IMR-90 (cell line): ENCODE measurements at regions not wholly inside any gene's neighbourhood (a gene's known extent, or its start where the extent isn't known, plus 50 kb on each side); places are given as distances from the start of the nearest gene placed in this dataset.

Experiments
- ATAC-seq: fragments of 200-7000 bp; cut with Tn5 transposase; 2 replicates; pipeline ENCODE4 v1.9.1; 2020; ENCODE audit warnings: low read depth, mild to moderate bottlenecking, moderate library complexity
- BruUV-seq: library from RNA; stranded (reverse); fragments of 400-500 nt; replicated peaks from 2 replicates; lab custom pipeline; 2021; lab: Mats Ljungman, UMichigan
- CTCF ChIA-PET: fragments of 300-600 bp; formaldehyde crosslinking; extraction: SDS; loops from one replicate; lab custom pipeline; 2021; ENCODE audit warnings: antibody characterized with exemption; lab: Yijun Ruan, JAX
- POLR2A ChIA-PET: fragments of 300-600 bp; sonication (Branson Sonifier 250); formaldehyde crosslinking; loops from one replicate; lab custom pipeline; 2022; ENCODE audit warnings: antibody characterized with exemption; ENCODE audit not compliant: unreplicated experiment; lab: Charles Lee
- DNase-seq: peaks from one replicate; pipeline ENCODE4 v3.0.0; 2013
- H2AFZ ChIP-seq: replicated peaks from 2 replicates; pipeline ENCODE3; 2013; ENCODE audit warnings: low read length, mild to moderate bottlenecking; ENCODE audit not compliant: poor library complexity
- H2AK5ac ChIP-seq: 2 replicates; pipeline ENCODE4 v1.6.1; 2013; ENCODE audit warnings: low read depth, low read length, inconsistent platforms
- H2AK9ac ChIP-seq: replicated peaks from 2 replicates; pipeline ENCODE3; 2013; ENCODE audit warnings: mild to moderate bottlenecking, low read depth, low read length, moderate library complexity; ENCODE audit not compliant: poor library complexity
- H2BK120ac ChIP-seq: 2 replicates; pipeline ENCODE4 v1.6.1; 2013; ENCODE audit warnings: low read depth, low read length, inconsistent platforms
- H2BK15ac ChIP-seq: 3 replicates; pipeline ENCODE4 v1.6.1; 2013; ENCODE audit warnings: low read depth, low read length, inconsistent platforms
- H2BK20ac ChIP-seq: 2 replicates; pipeline ENCODE4 v1.6.1; 2013; ENCODE audit warnings: low read depth, mild to moderate bottlenecking, inconsistent platforms, low read length, moderate library complexity
- H2BK5ac ChIP-seq: 2 replicates; pipeline ENCODE4 v1.6.1; 2013; ENCODE audit warnings: mild to moderate bottlenecking, low read depth, low read length, inconsistent platforms; ENCODE audit not compliant: poor library complexity, severe bottlenecking
- H3K14ac ChIP-seq: replicated peaks from 2 replicates; pipeline ENCODE4 v1.6.1; 2013; ENCODE audit warnings: low read depth, low read length, inconsistent platforms
- H3K18ac ChIP-seq: 2 replicates; pipeline ENCODE4 v1.6.1; 2013; ENCODE audit warnings: low read depth, low read length, control low read depth
- H3K23ac ChIP-seq: 2 replicates; pipeline ENCODE4 v1.6.1; 2013; ENCODE audit warnings: low read depth, low read length, inconsistent platforms
- H3K27ac ChIP-seq: 2 replicates; pipeline ENCODE4 v1.5.1; 2013; ENCODE audit warnings: mild to moderate bottlenecking, control low read depth, low read length; ENCODE audit not compliant: insufficient read depth
- H3K27me3 ChIP-seq: 2 replicates; pipeline ENCODE4 v1.6.1; 2013; ENCODE audit warnings: low read length; ENCODE audit not compliant: control insufficient read depth, insufficient read depth
- H3K36me3 ChIP-seq: 2 replicates; pipeline ENCODE4 v1.6.1; 2013; ENCODE audit warnings: low read length, mixed read lengths; ENCODE audit not compliant: control insufficient read depth, insufficient read depth
- H3K4ac ChIP-seq: 2 replicates; pipeline ENCODE4 v1.6.1; 2013; ENCODE audit warnings: low read depth, low read length, inconsistent platforms
- H3K4me1 ChIP-seq: 2 replicates; pipeline ENCODE4 v1.6.1; 2013; ENCODE audit warnings: low read length, mixed read lengths; ENCODE audit not compliant: control insufficient read depth, insufficient read depth
- H3K4me2 ChIP-seq: 2 replicates; pipeline ENCODE4 v1.6.1; 2013; ENCODE audit warnings: low read depth, mild to moderate bottlenecking, control low read depth, low read length, moderate library complexity
- H3K4me3 ChIP-seq: 2 replicates; pipeline ENCODE4 v1.5.1; 2013; ENCODE audit warnings: low read depth, mild to moderate bottlenecking, control low read depth, low read length, moderate library complexity; ENCODE audit not compliant: insufficient read depth
- H3K56ac ChIP-seq: 2 replicates; pipeline ENCODE4 v1.6.1; 2013; ENCODE audit warnings: low read length, inconsistent platforms; ENCODE audit not compliant: insufficient read depth; ENCODE audit errors: extremely low read depth
- H3K79me1 ChIP-seq, 2 experiments: 2 replicates each; pipeline ENCODE4 v1.6.1; 2013; ENCODE audit warnings: low read length in 2 of 2, inconsistent platforms in 1 of 2, low read depth in 1 of 2
- H3K9ac ChIP-seq: 2 replicates; pipeline ENCODE4 v1.6.1; 2013; ENCODE audit warnings: low read depth, low read length, control low read depth
- H3K9me1 ChIP-seq: 2 replicates; pipeline ENCODE4 v1.6.1; 2013; ENCODE audit warnings: low read length, inconsistent platforms; ENCODE audit not compliant: insufficient read depth
- H3K9me3 ChIP-seq: 2 replicates; pipeline ENCODE4 v1.6.1; 2013; ENCODE audit warnings: low read length; ENCODE audit not compliant: control insufficient read depth, insufficient read depth
- H4K20me1 ChIP-seq: 2 replicates; pipeline ENCODE4 v1.6.1; 2013; ENCODE audit warnings: low read length, inconsistent platforms; ENCODE audit not compliant: insufficient read depth
- H4K5ac ChIP-seq: 2 replicates; pipeline ENCODE4 v1.6.1; 2013; ENCODE audit warnings: mild to moderate bottlenecking, low read depth, low read length, control low read depth
- H4K8ac ChIP-seq, 2 experiments: 2 replicates each; pipeline ENCODE4 v1.6.1; 2013; ENCODE audit warnings: low read depth in 2 of 2, low read length in 2 of 2, control low read depth in 1 of 2, inconsistent platforms in 1 of 2
- H4K91ac ChIP-seq: 2 replicates; pipeline ENCODE4 v1.6.1; 2013; ENCODE audit warnings: low read depth, low read length, inconsistent platforms; ENCODE audit not compliant: insufficient read depth
- BHLHE40 ChIP-seq: fragments of 150-350 bp; IDR thresholded peaks from 2 replicates; pipeline ENCODE4 v1.6.1; 2016; ENCODE audit warnings: mild to moderate bottlenecking, low read depth, low read length
- CEBPB ChIP-seq: IDR thresholded peaks from 2 replicates; pipeline ENCODE4 v1.6.1; 2012; ENCODE audit warnings: low read depth, low read length, improper control_type of control experiment
- CHD1 ChIP-seq: IDR thresholded peaks from 2 replicates; pipeline ENCODE4 v1.6.1; 2012; ENCODE audit warnings: low read depth, low read length, improper control_type of control experiment
- FOS ChIP-seq: fragments of 150-350 bp; IDR thresholded peaks from 2 replicates; pipeline ENCODE4 v1.6.1; 2016; ENCODE audit warnings: low read depth, low read length
- MAFK ChIP-seq: IDR thresholded peaks from 2 replicates; pipeline ENCODE4 v1.6.1; 2012; ENCODE audit warnings: low read depth, low read length, improper control_type of control experiment
- MAZ ChIP-seq: IDR thresholded peaks from 2 replicates; pipeline ENCODE4 v1.6.1; 2012; ENCODE audit warnings: low read depth, mild to moderate bottlenecking, low read length, improper control_type of control experiment, moderate library complexity, borderline replicate concordance
- MXI1 ChIP-seq: IDR thresholded peaks from 2 replicates; pipeline ENCODE4 v1.6.1; 2012; ENCODE audit warnings: low read depth, mild to moderate bottlenecking, low read length, moderate library complexity, borderline replicate concordance
- NFE2L2 ChIP-seq: fragments of 150-350 bp; IDR thresholded peaks from 2 replicates; pipeline ENCODE4 v1.6.1; 2016; ENCODE audit warnings: low read depth, mild to moderate bottlenecking, low read length
- POLR2A ChIP-seq: IDR thresholded peaks from 2 replicates; pipeline ENCODE4 v1.6.1; 2012; ENCODE audit warnings: mild to moderate bottlenecking, low read depth, low read length
- RAD21 ChIP-seq: IDR thresholded peaks from 2 replicates; pipeline ENCODE4 v1.6.1; 2012; ENCODE audit warnings: low read length, improper control_type of control experiment
- RCOR1 ChIP-seq: IDR thresholded peaks from 2 replicates; pipeline ENCODE4 v1.6.1; 2012; ENCODE audit warnings: mild to moderate bottlenecking, low read length, improper control_type of control experiment; ENCODE audit not compliant: insufficient replicate concordance
- RFX5 ChIP-seq: IDR thresholded peaks from 2 replicates; pipeline ENCODE4 v1.8.0; 2012; ENCODE audit warnings: low read depth, mild to moderate bottlenecking, low read length, moderate library complexity
- SMC3 ChIP-seq: fragments of 150-350 bp; IDR thresholded peaks from 2 replicates; pipeline ENCODE4 v1.6.1; 2016; ENCODE audit warnings: low read depth, mild to moderate bottlenecking, antibody characterized with exemption, low read length, moderate library complexity
- WGBS, 2 experiments: methylation state at CpG; one replicate each; pipeline versions ENCODE4 v1.1.5 to v1.1.7; 2013; ENCODE audit warnings: missing lambda C conversion rate in 2 of 2; ENCODE audit not compliant: insufficient read length in 1 of 2; ENCODE audit errors: extremely low coverage in 2 of 2; 5-methylcytosine and 5-hydroxymethylcytosine counted together
- dilution Hi-C: fragments of 300-500 bp; cut with HindIII; formaldehyde crosslinking; loops from one replicate; pipeline ENCODE4 v1.14.3; 2018; ENCODE audit warnings: low sequenced_read_pairs; ENCODE audit not compliant: unreplicated experiment
- in situ Hi-C: fragments of 300-500 bp; cut with MboI; formaldehyde crosslinking; loops from 3 replicates; pipeline ENCODE4 v1.14.3; 2019; ENCODE audit warnings: low sequenced_read_pairs, inconsistent platforms, mixed read lengths
- intact Hi-C: fragments of 100-400 bp; cut with micrococcal nuclease; formaldehyde crosslinking; loops from 2 replicates; pipeline ENCODE4 v1.10.0; 2022
- TF ChIP-seq, protein P1 (sequence below): conservative IDR thresholded peaks from 2 replicates; pipeline ENCODE4 v1.5.1; 2012; ENCODE audit warnings: mild to moderate bottlenecking, low read depth, low read length, improper control_type of control experiment
- TF ChIP-seq, protein P2 (sequence below): fragments of 150-350 bp; IDR thresholded peaks from 2 replicates; pipeline ENCODE4 v1.6.1; 2017; ENCODE audit warnings: mild to moderate bottlenecking, antibody characterized with exemption, low read length, low read depth
- TF ChIP-seq, protein P3 (sequence below): fragments of 150-350 bp; IDR thresholded peaks from 2 replicates; pipeline ENCODE4 v1.6.1; 2016; ENCODE audit warnings: low read depth, mild to moderate bottlenecking, low read length, moderate library complexity, borderline replicate concordance

DNA sequence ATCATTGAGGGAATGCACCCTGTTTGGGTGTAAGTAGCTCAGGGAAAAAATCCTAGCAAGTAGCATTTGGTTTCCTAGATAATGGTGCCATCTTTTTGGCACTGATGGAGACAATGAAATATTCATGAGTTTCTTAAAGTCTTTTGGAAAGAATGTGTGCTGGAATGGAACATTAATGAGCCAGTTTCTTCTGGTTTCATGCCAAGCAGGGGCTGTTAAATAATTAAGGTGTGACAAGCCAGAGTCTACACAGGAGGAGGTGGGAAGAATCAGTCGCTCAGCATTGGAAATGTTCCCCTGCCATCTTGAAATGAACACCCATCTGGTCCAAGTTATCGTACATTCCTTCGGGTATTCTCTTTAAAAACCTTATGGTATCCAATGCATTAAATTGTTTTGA is 457.3 kb downstream of the RIT2 start:
- H3K14ac ChIP-seq = no peak overlapping the region
- no peaks in the 10 kb centered on the region for H3K27me3 ChIP-seq
- H4K20me1 ChIP-seq = no peaks in the 10 kb centered on the region
- DNase-seq (no peak), ATAC-seq (no peak)
- no peaks in the 10 kb centered on the region for H3K9me1 ChIP-seq
- in situ Hi-C loops = no loop called here
- no peak overlapping the region for H3K4ac ChIP-seq
- no peak overlapping the region for H3K9ac ChIP-seq
- no peaks in the 10 kb centered on the region for H3K36me3 ChIP-seq
- no peaks in the 10 kb centered on the region for H3K9me3 ChIP-seq
- no peak overlapping the region for H2AK5ac ChIP-seq
- no peak overlapping the region for H2AFZ ChIP-seq
- H3K4me3 ChIP-seq = no peak overlapping the region
- H2BK15ac ChIP-seq = no peak overlapping the region
- intact Hi-C loops = no loop called here
- no peak overlapping the region for H4K5ac ChIP-seq
- no peak overlapping the region for H2BK20ac ChIP-seq
- ChIA-PET CTCF (no interaction called here), POLR2A (no interaction called here)
- no peak overlapping the region for H2BK5ac ChIP-seq
- no peak overlapping the region for H3K27ac ChIP-seq
- H3K23ac ChIP-seq = no peak overlapping the region
- H3K4me2 ChIP-seq = no peak overlapping the region
- H2AK9ac ChIP-seq = no peak overlapping the region
- no CpG with 5 or more reads among the region's 3 CpGs for WGBS, 2 experiments
- H3K4me1 ChIP-seq = no peaks in the 10 kb centered on the region
- dilution Hi-C loops = no loop called here
- no peak overlapping the region for H4K8ac ChIP-seq
- no peak for TF ChIP-seq MAZ
- no peak for TF ChIP-seq RAD21
- no peak for TF ChIP-seq SMC3
- TF ChIP-seq MXI1 = no peak
- TF ChIP-seq, protein P1, sequence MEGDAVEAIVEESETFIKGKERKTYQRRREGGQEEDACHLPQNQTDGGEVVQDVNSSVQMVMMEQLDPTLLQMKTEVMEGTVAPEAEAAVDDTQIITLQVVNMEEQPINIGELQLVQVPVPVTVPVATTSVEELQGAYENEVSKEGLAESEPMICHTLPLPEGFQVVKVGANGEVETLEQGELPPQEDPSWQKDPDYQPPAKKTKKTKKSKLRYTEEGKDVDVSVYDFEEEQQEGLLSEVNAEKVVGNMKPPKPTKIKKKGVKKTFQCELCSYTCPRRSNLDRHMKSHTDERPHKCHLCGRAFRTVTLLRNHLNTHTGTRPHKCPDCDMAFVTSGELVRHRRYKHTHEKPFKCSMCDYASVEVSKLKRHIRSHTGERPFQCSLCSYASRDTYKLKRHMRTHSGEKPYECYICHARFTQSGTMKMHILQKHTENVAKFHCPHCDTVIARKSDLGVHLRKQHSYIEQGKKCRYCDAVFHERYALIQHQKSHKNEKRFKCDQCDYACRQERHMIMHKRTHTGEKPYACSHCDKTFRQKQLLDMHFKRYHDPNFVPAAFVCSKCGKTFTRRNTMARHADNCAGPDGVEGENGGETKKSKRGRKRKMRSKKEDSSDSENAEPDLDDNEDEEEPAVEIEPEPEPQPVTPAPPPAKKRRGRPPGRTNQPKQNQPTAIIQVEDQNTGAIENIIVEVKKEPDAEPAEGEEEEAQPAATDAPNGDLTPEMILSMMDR = no peak
- TF ChIP-seq NFE2L2 = no peak
- TF ChIP-seq CHD1 = no peak
- no peak for TF ChIP-seq CEBPB
- no peak for TF ChIP-seq MAFK
- TF ChIP-seq FOS = no peak
- TF ChIP-seq RFX5 = no peak
- no peak for TF ChIP-seq POLR2A
- TF ChIP-seq RCOR1 = no peak
- TF ChIP-seq, protein P2, sequence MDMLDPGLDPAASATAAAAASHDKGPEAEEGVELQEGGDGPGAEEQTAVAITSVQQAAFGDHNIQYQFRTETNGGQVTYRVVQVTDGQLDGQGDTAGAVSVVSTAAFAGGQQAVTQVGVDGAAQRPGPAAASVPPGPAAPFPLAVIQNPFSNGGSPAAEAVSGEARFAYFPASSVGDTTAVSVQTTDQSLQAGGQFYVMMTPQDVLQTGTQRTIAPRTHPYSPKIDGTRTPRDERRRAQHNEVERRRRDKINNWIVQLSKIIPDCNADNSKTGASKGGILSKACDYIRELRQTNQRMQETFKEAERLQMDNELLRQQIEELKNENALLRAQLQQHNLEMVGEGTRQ = no peak
- TF ChIP-seq, protein P3, sequence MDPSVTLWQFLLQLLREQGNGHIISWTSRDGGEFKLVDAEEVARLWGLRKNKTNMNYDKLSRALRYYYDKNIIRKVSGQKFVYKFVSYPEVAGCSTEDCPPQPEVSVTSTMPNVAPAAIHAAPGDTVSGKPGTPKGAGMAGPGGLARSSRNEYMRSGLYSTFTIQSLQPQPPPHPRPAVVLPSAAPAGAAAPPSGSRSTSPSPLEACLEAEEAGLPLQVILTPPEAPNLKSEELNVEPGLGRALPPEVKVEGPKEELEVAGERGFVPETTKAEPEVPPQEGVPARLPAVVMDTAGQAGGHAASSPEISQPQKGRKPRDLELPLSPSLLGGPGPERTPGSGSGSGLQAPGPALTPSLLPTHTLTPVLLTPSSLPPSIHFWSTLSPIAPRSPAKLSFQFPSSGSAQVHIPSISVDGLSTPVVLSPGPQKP = no peak
- no peak for TF ChIP-seq BHLHE40
- BruUV-seq = no TSS peak
- H3K56ac ChIP-seq = no peak overlapping the region
- no peak overlapping the region for H4K91ac ChIP-seq
- H2BK120ac ChIP-seq = no peak overlapping the region
- H3K18ac ChIP-seq = no peak overlapping the region
- no peaks in the 10 kb centered on the region for H3K79me1 ChIP-seq
